HG03439 (cell line): ENCODE measurements at regions not wholly inside any gene's neighbourhood (a gene's known extent, or its start where the extent isn't known, plus 50 kb on each side); places are given as distances from the start of the nearest gene placed in this dataset.

Experiments
- ATAC-seq: cut with Tn5 transposase; IDR thresholded peaks from one replicate; pipeline ENCODE4 v1.9.1; 2021; ENCODE audit warnings: mild to moderate bottlenecking, moderate library complexity; ENCODE audit not compliant: unreplicated experiment

GRCh38 chrX:69028006-69028760 is 137.1 kb downstream of the PJA1 start:
- peak; percentile 92 for ATAC-seq

GRCh38 chrX:69027181-69028005 is 137.9 kb downstream of the PJA1 start:
- ATAC-seq: peak; percentile 60

- no peak for ATAC-seq
Measured at GRCh38 chrX:69025802-69026301, 139.4 kb downstream of the PJA1 start.

- ATAC-seq: no peak
Measured at GRCh38 chrX:69024931-69025330, 140.3 kb downstream of the PJA1 start.

GRCh38 chrX:69024161-69024736 is 141.0 kb downstream of the PJA1 start:
- ATAC-seq: no peak

- no peak for ATAC-seq
Measured at GRCh38 chrX:69022430-69022829, 142.8 kb downstream of the PJA1 start.

GRCh38 chrX:69021141-69021960 is 143.9 kb downstream of the PJA1 start:
- no peak for ATAC-seq

- no peak for ATAC-seq
Measured at GRCh38 chrX:69020316-69020715, 144.9 kb downstream of the PJA1 start.

GRCh38 chrX:69019073-69019890 is 146.0 kb downstream of the PJA1 start:
- ATAC-seq: no peak

GRCh38 chrX:69018416-69019072 is 146.7 kb downstream of the PJA1 start:
- ATAC-seq: no peak

GRCh38 chrX:69016293-69016941 is 148.8 kb downstream of the PJA1 start:
- no peak for ATAC-seq

GRCh38 chrX:69015564-69016292 is 149.5 kb downstream of the PJA1 start:
- ATAC-seq: no peak

- no peak for ATAC-seq
Measured at GRCh38 chrX:69015156-69015555, 150.1 kb downstream of the PJA1 start.

- ATAC-seq: no peak
Measured at GRCh38 chrX:69014200-69014599, 151.1 kb downstream of the PJA1 start.

GRCh38 chrX:69010339-69010738 is 154.9 kb downstream of the PJA1 start:
- no peak for ATAC-seq

- no peak for ATAC-seq
Measured at GRCh38 chrX:69000877-69001276, 164.4 kb downstream of the PJA1 start.

- no peak for ATAC-seq
Measured at GRCh38 chrX:68999931-69000330, 165.3 kb downstream of the PJA1 start.

GRCh38 chrX:68999356-68999755 is 165.9 kb downstream of the PJA1 start:
- ATAC-seq: no peak
